H1 (cell line): ENCODE measurements at regions not wholly inside any gene's neighbourhood (a gene's known extent, or its start where the extent isn't known, plus 50 kb on each side); places are given as distances from the start of the nearest gene placed in this dataset.
A peak's percentile ranks its signal among the peaks of the same experiment; 100 is the strongest.

ENCODE experiments used
- CTCF ChIA-PET: fragments of 300-600 bp; sonication (Branson Sonifier 250); formaldehyde crosslinking; loops from one replicate; lab custom pipeline; 2021; ENCODE audit not compliant: partially characterized antibody; lab: Charles Lee
- POLR2A ChIA-PET: fragments of 300-600 bp; sonication (Branson Sonifier 250); formaldehyde crosslinking; loops from one replicate; lab custom pipeline; 2021; ENCODE audit warnings: inconsistent platforms; ENCODE audit not compliant: partially characterized antibody; lab: Charles Lee
- DNase-seq, 2 experiments: peaks; one replicate each; pipeline versions ENCODE4 v3.0.0 to v3.0.0-alpha.2; 2010 to 2022; ENCODE audit warnings: low spot score in 2 of 2, low read depth in 1 of 2, mixed read lengths in 1 of 2
- FAIRE-seq: peaks from 2 replicates; lab custom pipeline; 2011; peaks lifted over from hg19 to GRCh38; lab: Jason Lieb, UNC
- H2AFZ ChIP-seq: 2 replicates; pipeline ENCODE4 v1.8.1; 2012; ENCODE audit warnings: low read length, inconsistent platforms
- H2AK5ac ChIP-seq: 2 replicates; pipeline ENCODE4 v1.6.1; 2013; ENCODE audit warnings: low read depth, low read length
- H2BK120ac ChIP-seq: replicated peaks from 2 replicates; pipeline ENCODE3; 2013; ENCODE audit warnings: low read depth, low read length, inconsistent platforms
- H2BK12ac ChIP-seq: 2 replicates; pipeline ENCODE4 v1.6.1; 2013; ENCODE audit warnings: low read depth, low read length
- H2BK15ac ChIP-seq: 2 replicates; pipeline ENCODE4 v1.6.1; 2013; ENCODE audit warnings: low read length
- H2BK20ac ChIP-seq: 2 replicates; pipeline ENCODE4 v1.6.1; 2013; ENCODE audit warnings: low read length
- H2BK5ac ChIP-seq: 2 replicates; pipeline ENCODE4 v1.6.1; 2013; ENCODE audit warnings: low read depth, low read length
- H3K14ac ChIP-seq: 2 replicates; pipeline ENCODE4 v1.6.1; 2013; ENCODE audit warnings: inconsistent platforms; ENCODE audit not compliant: insufficient read length
- H3K18ac ChIP-seq: 2 replicates; pipeline ENCODE4 v1.6.1; 2013; ENCODE audit warnings: low read length; ENCODE audit errors: extremely low read depth
- H3K23ac ChIP-seq: 2 replicates; pipeline ENCODE4 v1.6.1; 2013; ENCODE audit warnings: inconsistent platforms; ENCODE audit not compliant: insufficient read length
- H3K23me2 ChIP-seq: 2 replicates; pipeline ENCODE4 v1.6.1; 2013; ENCODE audit warnings: low read depth, low read length
- H3K27ac ChIP-seq: 2 replicates; pipeline ENCODE4 v1.6.1; 2011; ENCODE audit warnings: low read depth, low read length, inconsistent platforms
- H3K27me3 ChIP-seq, 4 experiments: replicated peaks in 1 of 4; 1 replicate in 1 of 4; 2 replicates in 3 of 4; pipeline versions ENCODE4 v1.6.1 to v1.8.1; 2011 to 2013; ENCODE audit warnings: low read length in 3 of 4, mild to moderate bottlenecking in 3 of 4, inconsistent platforms in 2 of 4, mixed read lengths in 2 of 4, moderate library complexity in 1 of 4; ENCODE audit not compliant: control insufficient read depth in 3 of 4, insufficient read depth in 3 of 4; ENCODE audit errors: extremely low read depth in 1 of 4
- H3K36me3 ChIP-seq, 4 experiments: 2 replicates each; pipeline versions ENCODE4 v1.6.1 to v1.8.1; 2011 to 2013; ENCODE audit warnings: mild to moderate bottlenecking in 4 of 4, low read length in 3 of 4, moderate library complexity in 2 of 4, control low read depth in 1 of 4, inconsistent platforms in 1 of 4; ENCODE audit not compliant: insufficient read depth in 4 of 4, control insufficient read depth in 2 of 4
- H3K4ac ChIP-seq: replicated peaks from 2 replicates; pipeline ENCODE3; 2013; ENCODE audit warnings: low read length, low read depth, mixed read lengths, inconsistent platforms; ENCODE audit not compliant: insufficient read length
- H3K4me1 ChIP-seq, 4 experiments: replicated peaks in 1 of 4; 1 replicate in 1 of 4; 2 replicates in 3 of 4; pipeline versions ENCODE4 v1.6.1 to v1.8.1; 2011 to 2013; ENCODE audit warnings: low read length in 3 of 4, inconsistent platforms in 2 of 4, mixed read lengths in 1 of 4; ENCODE audit not compliant: insufficient read depth in 4 of 4, control insufficient read depth in 3 of 4
- H3K4me2 ChIP-seq, 2 experiments: 2 replicates each; pipeline versions ENCODE4 v1.6.1 to v1.8.1; 2011 to 2013; ENCODE audit warnings: low read depth in 2 of 2, low read length in 2 of 2, control low read depth in 1 of 2, inconsistent platforms in 1 of 2, mild to moderate bottlenecking in 1 of 2; ENCODE audit not compliant: insufficient read depth in 1 of 2
- H3K4me3 ChIP-seq, 4 experiments: fragments of 200-600, 300-600 bp in 1 of 4; sonication (generic), shearing (Covaris generic), sonication (Bioruptor Twin) in 1 of 4; 2 replicates each; pipeline versions ENCODE4 v1.5.1 to v1.8.1; 2011 to 2016; ENCODE audit warnings: low read length in 4 of 4, low read depth in 3 of 4, control low read depth in 2 of 4, inconsistent platforms in 2 of 4, mild to moderate bottlenecking in 2 of 4, mixed read lengths in 1 of 4, moderate library complexity in 1 of 4; ENCODE audit not compliant: insufficient read depth in 2 of 4; ENCODE audit errors: extremely low read depth in 1 of 4
- H3K56ac ChIP-seq: replicated peaks from 2 replicates; pipeline ENCODE3; 2013; ENCODE audit warnings: low read depth, mild to moderate bottlenecking, mixed read lengths, low read length, inconsistent platforms; ENCODE audit not compliant: insufficient read length
- H3K79me1 ChIP-seq: 2 replicates; pipeline ENCODE4 v1.6.1; 2013; ENCODE audit warnings: low read depth, low read length, control low read depth
- H3K79me2 ChIP-seq, 2 experiments: 2 replicates each; pipeline versions ENCODE4 v1.6.1 to v1.8.1; 2012 to 2013; ENCODE audit warnings: low read length in 2 of 2, mild to moderate bottlenecking in 2 of 2, inconsistent platforms in 1 of 2; ENCODE audit not compliant: insufficient read depth in 2 of 2, control insufficient read depth in 1 of 2
- H3K9ac ChIP-seq, 4 experiments: replicated peaks in 1 of 4; 1 replicate in 1 of 4; 2 replicates in 3 of 4; pipeline versions ENCODE4 v1.6.1 to v1.8.1; 2011 to 2013; ENCODE audit warnings: low read depth in 3 of 4, low read length in 3 of 4, control low read depth in 2 of 4, mild to moderate bottlenecking in 2 of 4, moderate library complexity in 2 of 4, inconsistent platforms in 1 of 4; ENCODE audit errors: extremely low read depth in 1 of 4
- H3K9me3 ChIP-seq, 2 experiments: 2 replicates each; pipeline versions ENCODE4 v1.6.1 to v1.8.1; 2012 to 2013; ENCODE audit warnings: mild to moderate bottlenecking in 2 of 2, moderate library complexity in 2 of 2, control low read depth in 1 of 2, inconsistent platforms in 1 of 2, low read depth in 1 of 2, low read length in 1 of 2, mixed read lengths in 1 of 2; ENCODE audit not compliant: insufficient read depth in 2 of 2
- H4K20me1 ChIP-seq, 2 experiments: replicated peaks in 1 of 2; 2 replicates each; pipeline versions ENCODE3 to v1.8.1; 2011 to 2013; ENCODE audit warnings: inconsistent platforms in 2 of 2, low read length in 2 of 2, mild to moderate bottlenecking in 1 of 2; ENCODE audit not compliant: insufficient read depth in 2 of 2, control insufficient read depth in 1 of 2
- H4K5ac ChIP-seq: 2 replicates; pipeline ENCODE4 v1.6.1; 2013; ENCODE audit warnings: low read length, low read depth, mixed read lengths, inconsistent platforms; ENCODE audit not compliant: insufficient read length
- H4K8ac ChIP-seq: 2 replicates; pipeline ENCODE4 v1.8.0; 2013; ENCODE audit warnings: mild to moderate bottlenecking, moderate library complexity, low read length, inconsistent platforms; ENCODE audit not compliant: insufficient read depth; ENCODE audit errors: extremely low read depth
- H4K91ac ChIP-seq: replicated peaks from 2 replicates; pipeline ENCODE3; 2013; ENCODE audit warnings: low read length, mixed read lengths, inconsistent platforms; ENCODE audit not compliant: insufficient read length
- CEBPB ChIP-seq: IDR thresholded peaks from 2 replicates; pipeline ENCODE4 v1.6.1; 2012; ENCODE audit warnings: low read depth, low read length
- CHD1 ChIP-seq: IDR thresholded peaks from 2 replicates; pipeline ENCODE4 v1.6.1; 2012; ENCODE audit warnings: low read depth, low read length, improper control_type of control experiment
- GTF2F1 ChIP-seq: IDR thresholded peaks from 2 replicates; pipeline ENCODE4 v1.6.1; 2012; ENCODE audit warnings: low read depth, low read length, improper control_type of control experiment, borderline replicate concordance
- JUND ChIP-seq: IDR thresholded peaks from 2 replicates; pipeline ENCODE4 v1.6.1; 2011; ENCODE audit warnings: mild to moderate bottlenecking, improper control_type of control experiment, low read length
- KDM1A ChIP-seq: fragments of 200-600, 300-600 bp; sonication (generic); IDR thresholded peaks from 2 replicates; pipeline ENCODE4 v1.7.1; 2016; ENCODE audit warnings: mild to moderate bottlenecking, low read length, borderline replicate concordance
- MAFK ChIP-seq: IDR thresholded peaks from 2 replicates; pipeline ENCODE4 v1.6.1; 2012; ENCODE audit warnings: low read depth, mild to moderate bottlenecking, improper control_type of control experiment, low read length
- POLR2A ChIP-seq, 2 experiments: IDR thresholded peaks; 1 replicate in 1 of 2; 2 replicates in 1 of 2; pipeline ENCODE4 v1.6.1; 2011; ENCODE audit warnings: low read depth in 2 of 2, low read length in 2 of 2, mild to moderate bottlenecking in 2 of 2; ENCODE audit errors: control extremely low read depth in 1 of 2
- POLR2AphosphoS5 ChIP-seq: IDR thresholded peaks from 2 replicates; pipeline ENCODE4 v1.6.1; 2011; ENCODE audit warnings: low read depth, low read length
- POU5F1 ChIP-seq: IDR thresholded peaks from 2 replicates; pipeline ENCODE4 v1.6.1; 2011; ENCODE audit warnings: low read depth, mild to moderate bottlenecking, low read length, moderate library complexity
- RAD21 ChIP-seq, 2 experiments: IDR thresholded peaks in 1 of 2; conservative IDR thresholded peaks in 1 of 2; 2 replicates each; pipeline ENCODE4 v1.6.1; 2011; ENCODE audit warnings: low read depth in 2 of 2, low read length in 2 of 2, improper control_type of control experiment in 1 of 2, inconsistent platforms in 1 of 2, mild to moderate bottlenecking in 1 of 2, moderate library complexity in 1 of 2
- SP2 ChIP-seq: IDR thresholded peaks from 2 replicates; pipeline ENCODE4 v1.6.1; 2012; ENCODE audit warnings: mild to moderate bottlenecking, low read length, inconsistent platforms
- SUZ12 ChIP-seq: fragments of 200-600 bp; sonication (generic); IDR thresholded peaks from 2 replicates; pipeline ENCODE4 v1.6.1; 2012; ENCODE audit warnings: mild to moderate bottlenecking, inconsistent platforms, low read length, moderate library complexity, mixed read lengths
- TAF1 ChIP-seq: IDR thresholded peaks from 2 replicates; pipeline ENCODE4 v1.6.1; 2011; ENCODE audit warnings: mild to moderate bottlenecking, low read depth, low read length
- ZNF274 ChIP-seq: IDR thresholded peaks from 2 replicates; pipeline ENCODE4 v1.7.0; 2012; ENCODE audit warnings: low read length, borderline replicate concordance; ENCODE audit errors: extremely low read depth
- WGBS, 2 experiments: shearing (Covaris generic) in 1 of 2; methylation state at CpG; one replicate each; pipeline versions ENCODE4 v1.1.6 to v1.1.7; 2013 to 2015; ENCODE audit warnings: low lambda C conversion rate in 2 of 2, mixed read lengths in 2 of 2, inconsistent platforms in 1 of 2, low coverage in 1 of 2, missing lambda C conversion rate in 1 of 2; ENCODE audit not compliant: insufficient replicate concordance in 2 of 2, insufficient coverage in 1 of 2, insufficient read length in 1 of 2; ENCODE audit errors: extremely low coverage in 1 of 2, missing lambda C conversion rate in 1 of 2; 5-methylcytosine and 5-hydroxymethylcytosine counted together
- TF ChIP-seq, protein P1 (sequence below): IDR thresholded peaks from 2 replicates; pipeline ENCODE4 v1.6.1; 2011; ENCODE audit warnings: low read length, improper control_type of control experiment

DNA sequence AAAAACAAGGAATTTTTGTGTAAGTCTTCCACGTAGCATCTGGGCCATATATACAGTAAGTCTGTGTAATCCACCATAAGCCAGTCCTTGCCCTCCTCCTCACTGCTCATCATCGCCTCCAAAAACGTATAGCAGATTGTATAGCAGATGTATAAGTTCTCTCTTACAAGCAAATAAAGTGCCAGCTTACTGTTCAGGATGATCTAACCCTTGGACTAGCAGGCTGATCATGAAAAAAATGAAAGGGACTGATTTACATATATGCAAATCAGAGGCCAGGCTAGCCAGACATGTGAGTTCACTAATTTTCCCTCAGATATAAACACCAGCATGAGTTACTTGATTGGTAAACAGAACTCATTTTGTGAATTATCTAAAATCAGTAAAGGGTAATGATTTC is 171.5 kb downstream of the LY86 start:
- Histone ChIP-seq H4K8ac (no peak overlapping the region), H2BK120ac (no peak overlapping the region), H3K9ac (no peak overlapping the region), H4K20me1 (no peaks in the 10 kb centered on the region), H3K23me2 (no peaks in the 10 kb centered on the region; the same call in 1 of the 2 replicates), H3K4ac (no peak overlapping the region), H3K18ac (no peak overlapping the region), H2BK20ac (no peak overlapping the region), H3K9me3 (no peaks in the 10 kb centered on the region), H2AFZ (no peak overlapping the region), H3K14ac (no peak overlapping the region), H3K4me1 (peaks cover 0 to 9% (median 6%) of the 10 kb centered on the region in 4 experiments; a peak in 6 of 7 replicates), H2BK5ac (no peak overlapping the region), H3K23ac (no peak overlapping the region), H3K4me2 (no peak overlapping the region; a peak in 1 of 4 replicates), H4K91ac (no peak overlapping the region), H3K79me1 (no peaks in the 10 kb centered on the region), H3K56ac (no peak overlapping the region), H3K36me3 (no peaks in the 10 kb centered on the region), H2BK12ac (no peak overlapping the region), H2AK5ac (no peak overlapping the region), H3K4me3 (no peak overlapping the region), H3K79me2 (no peaks in the 10 kb centered on the region), H4K5ac (no peak overlapping the region), H3K27ac (no peak overlapping the region), H3K27me3 (no peaks in the 10 kb centered on the region), H2BK15ac (0 out of 2 replicates have a peak overlapping the region, but pooled peaks have one; percentile 77)
- no peak for DNase-seq
- POLR2A ChIA-PET, result no interaction called here
- 87% methylated on average over 3 of the region's 3 CpGs; no CpG with 5 or more reads in 1 of the 2 experiments for WGBS, 2 experiments
- FAIRE-seq, result no peak
- CTCF ChIA-PET, result interaction anchor here (0.7 to 3.9 kb wide), 21 partner anchors 9 to 455 kb away, joined by 3 to 13 read pairs (median 4); no protein-coding TSS in a partner anchor
- TF ChIP-seq SP2, result no peak
- no peak for TF ChIP-seq ZNF274
- TF ChIP-seq, protein P1, sequence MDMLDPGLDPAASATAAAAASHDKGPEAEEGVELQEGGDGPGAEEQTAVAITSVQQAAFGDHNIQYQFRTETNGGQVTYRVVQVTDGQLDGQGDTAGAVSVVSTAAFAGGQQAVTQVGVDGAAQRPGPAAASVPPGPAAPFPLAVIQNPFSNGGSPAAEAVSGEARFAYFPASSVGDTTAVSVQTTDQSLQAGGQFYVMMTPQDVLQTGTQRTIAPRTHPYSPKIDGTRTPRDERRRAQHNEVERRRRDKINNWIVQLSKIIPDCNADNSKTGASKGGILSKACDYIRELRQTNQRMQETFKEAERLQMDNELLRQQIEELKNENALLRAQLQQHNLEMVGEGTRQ, result no peak
- no peak for TF ChIP-seq RAD21 (IDR thresholded peaks at IDR 0.05 in 1 of 2, conservative IDR thresholded peaks at IDR 0.05 in 1 of 2; ENCODE audit: low read depth in 2 of 2, low read length in 2 of 2)
- no peak for TF ChIP-seq KDM1A
- TF ChIP-seq MAFK, result no peak
- no peak for TF ChIP-seq POLR2AphosphoS5
- TF ChIP-seq CHD1, result no peak
- no peak for TF ChIP-seq JUND
- no peak for TF ChIP-seq GTF2F1
- no peak for TF ChIP-seq POU5F1
- TF ChIP-seq CEBPB, result no peak
- no peak for TF ChIP-seq POLR2A (IDR thresholded peaks at IDR 0.05; ENCODE audit: control extremely low read depth in 1 of 2, low read depth in 2 of 2, low read length in 2 of 2)
- no peak for TF ChIP-seq TAF1
- TF ChIP-seq SUZ12, result no peak
